CD4-positive, alpha-beta T cell treated with Interferon alpha-2 for 1 hour (primary cell): ENCODE measurements at regions not wholly inside any gene's neighbourhood (a gene's known extent, or its start where the extent isn't known, plus 50 kb on each side); places are given as distances from the start of the nearest gene placed in this dataset.
A peak's percentile ranks its signal among the peaks of the same experiment; 100 is the strongest.

Experiments used
- DNase-seq, 2 donors: peaks; one replicate each; pipeline ENCODE4 v3.0.0-alpha.2; 2020 to 2022

- no peak for DNase-seq
These were observed 107.9 kb upstream of the ALDH1B1 start for GRCh38 chr9:38284588-38285051.

GRCh38 chr9:38284039-38284575 lies 108.4 kb upstream of the ALDH1B1 start:
- no peak for DNase-seq

- no peak for DNase-seq
These were observed 109.7 kb upstream of the ALDH1B1 start for GRCh38 chr9:38282756-38283155.

- DNase-seq = no peak
These were observed 110.6 kb upstream of the ALDH1B1 start for GRCh38 chr9:38281917-38282316.

GRCh38 chr9:38281196-38281595 lies 111.3 kb upstream of the ALDH1B1 start:
- no peak for DNase-seq

GRCh38 chr9:38280251-38280800 lies 112.2 kb upstream of the ALDH1B1 start:
- no peak for DNase-seq

GRCh38 chr9:38278931-38279679 lies 113.4 kb upstream of the ALDH1B1 start:
- no peak for DNase-seq

GRCh38 chr9:38278457-38278856 lies 114.0 kb upstream of the ALDH1B1 start:
- DNase-seq = no peak

GRCh38 chr9:38277601-38278200 lies 114.8 kb upstream of the ALDH1B1 start:
- DNase-seq = no peak

- DNase-seq = no peak
These were observed 115.6 kb upstream of the ALDH1B1 start for GRCh38 chr9:38276771-38277439.

- DNase-seq = no peak
These were observed 117.7 kb upstream of the ALDH1B1 start for GRCh38 chr9:38274800-38275199.

- DNase-seq = no peak
These were observed 119.8 kb upstream of the ALDH1B1 start for GRCh38 chr9:38272710-38273109.

- no peak for DNase-seq
These were observed 120.7 kb upstream of the ALDH1B1 start for GRCh38 chr9:38271666-38272241.

GRCh38 chr9:38269775-38270174 lies 122.7 kb upstream of the ALDH1B1 start:
- no peak for DNase-seq

- DNase-seq = peak in 1 of 2 donors; percentile 14
These were observed 129.0 kb upstream of the ALDH1B1 start for GRCh38 chr9:38263532-38263931.

- DNase-seq = no peak
These were observed 132.8 kb upstream of the ALDH1B1 start for GRCh38 chr9:38259519-38260218.

GRCh38 chr9:38259056-38259455 lies 133.4 kb upstream of the ALDH1B1 start:
- no peak for DNase-seq

- DNase-seq = no peak
These were observed 134.8 kb upstream of the ALDH1B1 start for GRCh38 chr9:38257626-38258215.

GRCh38 chr9:38256461-38256860 lies 136.0 kb upstream of the ALDH1B1 start:
- no peak for DNase-seq

- DNase-seq = no peak
These were observed 136.9 kb upstream of the ALDH1B1 start for GRCh38 chr9:38255599-38255998.

GRCh38 chr9:38254756-38255155 lies 137.7 kb upstream of the ALDH1B1 start:
- DNase-seq = no peak

- DNase-seq = no peak
These were observed 138.4 kb upstream of the ALDH1B1 start for GRCh38 chr9:38254151-38254550.
